Breast epithelium (tissue), 3 donors: ENCODE measurements at regions not wholly inside any gene's neighbourhood (a gene's known extent, or its start where the extent isn't known, plus 50 kb on each side); places are given as distances from the start of the nearest gene placed in this dataset.

Experiments used
- POLR2A ChIP-seq: fragments of 450-650 bp; IDR thresholded peaks from one replicate; pipeline ENCODE4 v1.6.1; 2016; ENCODE audit warnings: antibody characterized with exemption, mild to moderate bottlenecking, moderate library complexity
- POLR2AphosphoS5 ChIP-seq, 3 donors: sonication (generic); formaldehyde crosslinking; IDR thresholded peaks; one replicate each; pipeline ENCODE4 v1.6.1; 2017; ENCODE audit warnings: antibody characterized with exemption in 3 of 3
- TF ChIP-seq, protein P1 (sequence below), 3 donors: fragments of 450-650 bp; IDR thresholded peaks; one replicate each; pipeline ENCODE4 v1.5.1; 2016 to 2017; ENCODE audit warnings: antibody characterized with exemption in 3 of 3, mild to moderate bottlenecking in 3 of 3, moderate library complexity in 3 of 3

DNA sequence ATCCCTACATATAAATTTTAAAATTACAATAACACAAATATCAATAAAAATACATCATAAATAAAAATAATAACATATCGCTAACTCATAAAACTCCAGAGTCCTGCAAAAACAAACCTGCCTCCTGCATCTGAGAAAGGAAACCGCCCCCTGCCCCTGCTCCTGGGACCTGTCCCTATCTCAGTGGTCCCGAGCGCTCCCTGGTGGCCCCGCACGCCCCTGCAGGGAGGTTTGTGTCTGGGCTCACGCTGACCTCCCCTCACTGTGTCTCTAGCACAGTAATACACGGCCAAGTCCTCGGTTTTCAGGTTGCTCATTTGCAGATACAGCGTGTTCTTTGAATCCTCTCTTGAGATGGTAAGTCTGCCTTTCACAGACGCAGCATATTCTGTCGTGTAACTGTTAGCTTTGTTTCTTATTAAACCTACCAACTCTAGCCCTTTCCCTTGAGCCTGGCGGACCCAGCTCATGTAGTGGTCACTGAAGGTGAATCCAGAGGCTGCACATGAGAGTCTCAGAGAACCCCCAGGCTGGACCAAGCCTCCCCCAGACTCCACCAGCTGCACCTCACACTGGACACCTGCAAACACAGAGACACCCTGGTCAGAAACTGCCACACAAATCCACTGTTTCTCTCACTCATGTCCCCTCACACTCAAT, 554.1 kb downstream of the GOLGA6L6 start:
- TF ChIP-seq, protein P1, sequence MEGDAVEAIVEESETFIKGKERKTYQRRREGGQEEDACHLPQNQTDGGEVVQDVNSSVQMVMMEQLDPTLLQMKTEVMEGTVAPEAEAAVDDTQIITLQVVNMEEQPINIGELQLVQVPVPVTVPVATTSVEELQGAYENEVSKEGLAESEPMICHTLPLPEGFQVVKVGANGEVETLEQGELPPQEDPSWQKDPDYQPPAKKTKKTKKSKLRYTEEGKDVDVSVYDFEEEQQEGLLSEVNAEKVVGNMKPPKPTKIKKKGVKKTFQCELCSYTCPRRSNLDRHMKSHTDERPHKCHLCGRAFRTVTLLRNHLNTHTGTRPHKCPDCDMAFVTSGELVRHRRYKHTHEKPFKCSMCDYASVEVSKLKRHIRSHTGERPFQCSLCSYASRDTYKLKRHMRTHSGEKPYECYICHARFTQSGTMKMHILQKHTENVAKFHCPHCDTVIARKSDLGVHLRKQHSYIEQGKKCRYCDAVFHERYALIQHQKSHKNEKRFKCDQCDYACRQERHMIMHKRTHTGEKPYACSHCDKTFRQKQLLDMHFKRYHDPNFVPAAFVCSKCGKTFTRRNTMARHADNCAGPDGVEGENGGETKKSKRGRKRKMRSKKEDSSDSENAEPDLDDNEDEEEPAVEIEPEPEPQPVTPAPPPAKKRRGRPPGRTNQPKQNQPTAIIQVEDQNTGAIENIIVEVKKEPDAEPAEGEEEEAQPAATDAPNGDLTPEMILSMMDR (IDR thresholded peaks at IDR 0.05) = no peak
- TF ChIP-seq POLR2A (no peak), POLR2AphosphoS5 (IDR thresholded peaks at IDR 0.05) (no peak)
